ENCODE measurements at regions not wholly inside any gene's neighbourhood (a gene's known extent, or its start where the extent isn't known, plus 50 kb on each side); places are given as distances from the start of the nearest gene placed in this dataset.

DNA sequence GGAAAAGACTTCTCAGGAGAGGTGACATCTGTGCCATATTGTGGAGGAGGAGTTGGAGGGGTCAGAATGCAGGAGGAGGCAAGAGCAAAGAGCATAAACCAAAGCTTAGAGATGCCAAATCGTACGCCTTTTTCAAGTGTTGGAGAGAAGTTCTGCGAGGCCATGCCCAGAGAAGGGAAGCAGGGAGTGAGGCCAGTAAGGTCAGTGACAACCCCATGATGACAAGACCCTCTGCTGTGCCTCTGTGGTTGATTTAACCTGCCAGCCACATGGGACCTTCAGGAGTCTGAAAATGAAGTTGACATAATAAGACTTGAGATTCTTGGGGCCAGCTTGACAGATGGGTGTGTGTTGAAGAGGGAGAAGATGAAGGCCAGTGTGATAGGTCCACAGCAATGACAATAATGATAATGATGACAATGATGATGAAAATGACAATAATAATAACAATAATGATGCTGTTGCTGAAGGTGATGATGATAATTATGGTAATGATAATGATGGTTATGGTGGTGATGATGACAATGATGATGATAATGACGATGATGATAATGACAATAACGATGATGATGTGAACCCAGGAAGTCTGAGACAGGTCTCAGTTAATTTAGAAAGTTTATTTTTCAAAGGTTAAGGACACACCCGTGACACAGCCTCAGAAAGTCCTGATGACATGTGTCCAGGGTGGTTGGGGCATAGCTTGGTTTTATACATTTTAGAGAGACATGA is 152.6 kb upstream of the B3GAT1 start:
- DNase-seq (ENCODE audit: low spot score): no peak
- no peak for FAIRE-seq

DNA sequence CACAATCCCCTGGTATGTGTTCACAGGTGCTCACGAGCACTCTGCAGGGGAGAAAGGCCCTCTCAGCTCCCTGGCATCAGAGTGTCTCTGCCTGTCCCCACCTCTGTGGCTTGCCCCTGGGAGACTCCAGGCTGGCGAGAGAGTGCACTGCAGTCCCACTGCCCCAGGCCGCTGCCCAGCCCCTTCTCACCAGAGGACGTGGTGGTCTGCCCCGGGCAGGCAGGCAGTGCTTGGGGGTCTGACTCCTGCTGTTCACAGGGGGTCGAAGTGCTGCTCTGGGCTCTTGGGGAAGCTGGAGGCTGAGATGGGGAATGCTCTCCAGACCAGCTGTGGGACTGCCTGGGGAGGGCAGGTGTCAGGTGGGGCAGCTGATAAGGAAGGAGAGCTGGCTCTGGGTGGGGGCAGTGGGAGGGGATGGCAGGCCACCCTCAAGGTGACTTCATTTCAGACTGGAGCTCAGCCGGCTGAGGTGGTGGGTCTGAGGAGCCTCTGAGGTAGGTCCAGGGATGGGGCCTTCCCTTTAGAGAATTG is 151.0 kb upstream of the B3GAT1 start:
- DNase-seq (ENCODE audit: low spot score): no peak
- no peak for FAIRE-seq

DNA sequence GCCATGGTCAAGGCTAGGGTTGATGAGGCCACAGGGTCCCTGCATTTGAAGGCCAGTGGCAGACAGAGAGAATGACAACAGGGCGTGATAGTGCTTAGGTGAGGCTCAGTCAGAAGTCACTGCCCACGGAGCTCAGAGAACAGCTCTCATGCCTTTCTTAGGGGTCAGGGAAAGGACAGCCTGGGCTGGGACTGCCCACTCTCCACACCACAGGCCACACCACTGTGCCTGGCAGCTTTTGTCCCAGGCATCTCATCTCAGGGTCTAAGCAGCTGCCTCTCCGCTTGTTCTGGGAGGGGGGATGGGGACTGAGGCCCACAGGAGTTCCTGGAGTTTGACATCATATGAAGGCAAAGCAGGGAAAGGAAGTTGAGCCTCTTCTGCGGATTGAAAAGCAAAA is 150.2 kb upstream of the B3GAT1 start:
- FAIRE-seq (no peak), DNase-seq (ENCODE audit: low spot score) (no peak)

DNA sequence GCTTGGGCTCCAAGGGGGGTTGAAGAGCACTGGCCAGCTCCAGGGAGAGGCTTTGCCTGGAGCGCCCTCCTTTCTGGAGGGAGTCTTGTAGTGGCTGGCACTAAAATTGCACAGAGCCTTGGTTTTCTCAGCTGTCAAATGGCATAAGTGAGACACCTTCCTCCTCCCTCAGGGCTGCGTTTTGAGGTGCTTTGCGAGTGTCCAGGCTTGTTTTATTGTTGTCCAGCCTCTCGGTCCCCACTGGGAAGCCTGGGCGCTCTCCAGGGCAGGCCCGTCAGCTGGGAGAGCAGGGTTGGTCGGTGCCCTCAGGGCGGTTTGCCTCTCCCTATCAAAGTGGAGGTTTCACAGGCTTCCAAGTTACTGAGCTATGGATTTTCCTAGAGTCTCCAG is 149.3 kb upstream of the B3GAT1 start:
- no peak for FAIRE-seq
- DNase-seq (ENCODE audit: low spot score): no peak

DNA sequence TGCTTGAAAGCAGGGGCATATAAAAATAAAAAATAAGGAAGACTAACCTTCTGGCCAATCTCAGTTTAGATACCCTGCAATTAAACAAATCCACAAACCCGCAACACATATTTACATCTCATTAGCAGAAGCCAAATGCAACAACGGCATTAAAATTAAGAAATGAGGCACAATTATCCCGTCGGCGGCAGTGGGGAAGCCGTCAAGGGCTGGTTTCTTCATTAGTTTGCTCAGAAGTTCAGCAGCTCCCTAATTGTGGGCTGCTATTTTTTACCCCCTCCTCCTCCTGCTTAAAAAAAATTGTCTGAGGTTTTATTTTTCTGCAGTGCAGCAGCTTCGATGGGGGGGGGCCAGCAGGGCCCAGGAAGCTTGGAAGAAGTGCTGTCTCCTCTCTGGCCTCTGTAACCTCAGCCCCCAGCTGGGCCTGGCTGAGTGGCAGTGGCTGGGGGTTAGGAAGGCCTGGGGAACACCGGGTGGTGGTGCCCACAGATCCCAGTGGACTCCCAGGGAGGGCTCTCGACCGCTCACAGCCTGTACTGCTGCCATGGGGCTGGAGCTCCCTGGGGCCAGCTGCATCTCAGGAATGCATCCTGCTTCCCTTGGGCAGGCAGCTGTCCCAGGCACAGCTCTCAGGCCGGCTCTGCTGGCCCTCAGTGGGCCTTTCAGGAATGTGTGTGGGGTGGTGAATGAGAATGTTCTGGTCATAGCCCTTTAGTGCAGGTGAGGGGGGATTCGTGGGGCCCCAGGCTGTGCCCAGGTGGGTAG is 148.7 kb upstream of the B3GAT1 start:
- no peak for FAIRE-seq

DNA sequence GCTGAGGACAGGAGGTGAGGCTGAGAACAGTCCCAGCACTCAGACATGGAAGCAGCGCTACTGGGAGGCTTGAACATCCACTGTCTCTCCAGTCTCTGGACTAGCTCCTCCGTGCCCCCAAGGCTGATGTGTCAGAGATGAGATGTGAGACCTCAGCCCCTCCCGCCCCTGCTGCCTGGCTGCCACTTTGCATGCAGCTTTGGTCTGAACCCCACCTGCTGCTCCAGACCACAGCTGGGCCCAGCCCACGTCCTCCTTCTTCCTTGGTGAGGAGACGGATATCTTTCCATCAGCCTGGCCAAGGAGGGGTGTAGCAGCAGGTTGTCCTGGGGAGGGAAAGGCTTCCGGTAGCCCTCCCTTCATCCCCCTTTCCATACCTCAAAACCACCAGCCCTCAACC is 148.0 kb upstream of the B3GAT1 start:
- DNase-seq (ENCODE audit: low spot score) (no peak), FAIRE-seq (no peak)

More for the DNA sequence above, 148.7 kb upstream of the B3GAT1 start:
- DNase-seq (ENCODE audit: low spot score): no peak

DNA sequence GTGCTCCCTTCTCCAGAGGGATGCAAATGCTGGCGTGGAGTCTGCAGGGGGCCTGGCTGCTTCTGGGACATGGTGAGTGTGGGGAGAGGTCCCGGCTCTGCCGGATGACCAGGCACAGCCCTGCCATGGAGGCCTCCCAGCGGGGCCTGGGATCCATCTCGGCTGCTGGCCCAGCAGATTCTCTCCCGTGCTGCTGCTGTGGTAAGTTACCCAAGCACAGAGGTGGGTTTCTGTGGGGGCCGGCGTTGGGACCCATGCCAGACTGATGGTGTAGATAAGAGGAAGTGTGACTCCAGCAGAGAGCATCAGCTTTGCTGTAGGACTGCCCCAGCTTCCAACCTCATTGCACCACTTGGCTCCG is 147.5 kb upstream of the B3GAT1 start:
- no peak for FAIRE-seq
- no peak for DNase-seq (ENCODE audit: low spot score)

DNA sequence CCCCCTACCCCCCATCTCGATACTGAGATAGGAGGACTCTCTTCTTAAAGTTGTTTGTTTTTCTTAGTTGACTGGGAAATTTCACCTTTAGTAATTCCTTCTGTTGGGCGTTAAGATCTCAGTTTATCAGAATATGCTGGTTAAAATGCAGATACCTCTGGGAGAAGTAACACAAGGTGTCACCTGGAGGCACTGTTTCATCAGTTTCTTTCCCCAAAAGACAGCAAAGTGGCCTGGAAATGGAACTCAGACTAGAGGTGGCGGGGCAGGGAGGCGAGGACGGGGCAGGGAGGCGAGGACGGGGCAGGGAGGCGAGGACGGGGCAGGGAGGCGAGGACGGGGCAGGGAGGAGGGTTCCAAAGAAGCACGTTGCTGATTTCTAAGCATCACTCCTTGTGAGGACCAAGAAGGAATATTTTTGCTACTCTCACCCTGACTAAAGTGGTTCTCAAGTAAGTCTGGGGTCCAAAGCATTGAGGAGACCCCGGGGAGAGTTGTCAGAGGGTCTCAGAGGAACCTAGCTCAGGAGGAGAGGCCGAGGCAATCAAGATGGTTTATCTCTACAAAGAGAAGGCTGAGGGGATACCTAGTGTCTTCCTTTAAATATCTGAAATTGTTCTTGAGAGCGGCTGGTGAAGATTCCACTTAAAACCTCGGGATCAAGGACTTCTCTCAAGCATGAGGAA is 147.0 kb upstream of the B3GAT1 start:
- FAIRE-seq (no peak), DNase-seq (ENCODE audit: low spot score) (no peak)

DNA sequence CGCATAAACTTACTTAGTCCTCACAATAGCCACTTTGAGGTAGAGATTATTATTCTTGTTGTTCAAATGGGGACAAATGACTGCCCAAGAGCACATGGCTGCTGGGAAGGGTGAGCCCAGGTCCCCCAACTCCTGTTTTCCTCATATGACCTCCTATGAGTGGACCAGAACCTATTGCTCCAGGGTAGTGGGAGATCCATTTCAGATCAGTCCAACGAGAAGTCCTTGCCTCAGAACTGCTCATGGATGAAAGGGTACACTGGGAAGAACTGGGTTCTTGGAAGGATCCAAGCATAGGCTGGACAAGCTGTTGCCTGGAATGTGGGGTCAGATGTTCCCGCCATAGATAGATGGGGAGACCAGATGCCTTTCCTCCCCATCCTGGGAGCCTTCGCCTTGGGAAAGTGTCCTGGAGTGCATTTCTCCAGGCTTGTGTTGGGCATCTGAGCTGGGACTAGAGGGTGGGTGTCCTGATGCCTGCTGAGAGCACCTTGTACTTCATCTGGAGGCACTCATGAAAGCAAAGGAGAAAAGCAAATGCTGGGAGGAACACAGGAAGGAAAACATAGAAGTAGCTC is 146.3 kb upstream of the B3GAT1 start:
- no peak for FAIRE-seq
- no peak for DNase-seq (ENCODE audit: low spot score)

DNA sequence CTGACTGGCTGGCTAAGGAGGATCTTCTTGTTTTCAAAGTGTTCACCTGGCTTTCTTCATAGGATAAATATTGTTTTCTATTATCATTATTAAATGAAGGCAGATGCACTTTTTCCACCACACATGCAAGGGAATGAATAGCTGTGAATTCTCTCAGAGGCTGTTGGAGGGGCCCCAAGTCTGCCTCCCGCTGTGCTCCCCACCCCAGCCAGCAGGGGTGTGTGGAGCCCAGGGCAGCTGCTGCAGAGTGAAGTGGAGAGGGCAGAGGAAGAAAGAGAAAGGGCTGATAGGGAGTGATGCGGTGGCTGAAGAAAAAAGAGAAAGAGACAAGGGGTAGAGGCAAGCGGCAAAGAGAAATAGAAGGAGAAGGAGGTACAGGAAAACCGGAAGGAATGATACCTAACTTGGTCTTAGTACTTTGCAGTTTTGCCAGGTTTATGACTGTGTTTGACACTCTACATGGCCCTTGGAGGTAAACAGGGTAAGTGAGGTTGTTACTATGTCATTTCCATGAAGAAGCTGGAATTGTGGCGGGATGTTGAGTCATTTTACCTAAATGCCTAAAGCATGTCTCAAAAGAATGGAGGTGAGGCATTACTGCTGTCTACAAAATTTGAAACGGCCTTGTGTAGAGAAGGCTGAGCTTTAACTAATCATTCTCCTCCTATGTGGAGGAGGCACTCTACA is 145.7 kb upstream of the B3GAT1 start:
- DNase-seq (ENCODE audit: low spot score): no peak
- FAIRE-seq: no peak

DNA sequence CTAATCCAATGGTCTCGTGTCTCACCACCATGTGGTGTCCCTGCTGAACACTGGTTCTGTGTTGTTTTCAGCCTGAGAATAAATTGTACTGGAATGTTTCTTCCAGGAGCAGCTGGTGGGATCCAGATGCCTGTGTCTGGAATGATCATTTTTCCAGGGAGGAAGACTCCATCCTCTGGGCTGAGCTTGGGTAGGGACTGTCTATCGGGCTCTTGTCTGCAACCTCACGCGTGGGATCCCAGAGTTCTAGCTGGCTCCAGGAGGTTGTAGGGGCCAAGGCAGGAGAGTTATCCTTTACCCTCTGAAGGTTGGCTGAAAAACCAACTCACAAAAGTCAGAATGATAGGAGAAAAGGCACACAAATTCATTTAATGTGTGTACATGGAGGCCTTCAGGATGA is 144.1 kb upstream of the B3GAT1 start:
- FAIRE-seq: no peak
- DNase-seq (ENCODE audit: low spot score): no peak

DNA sequence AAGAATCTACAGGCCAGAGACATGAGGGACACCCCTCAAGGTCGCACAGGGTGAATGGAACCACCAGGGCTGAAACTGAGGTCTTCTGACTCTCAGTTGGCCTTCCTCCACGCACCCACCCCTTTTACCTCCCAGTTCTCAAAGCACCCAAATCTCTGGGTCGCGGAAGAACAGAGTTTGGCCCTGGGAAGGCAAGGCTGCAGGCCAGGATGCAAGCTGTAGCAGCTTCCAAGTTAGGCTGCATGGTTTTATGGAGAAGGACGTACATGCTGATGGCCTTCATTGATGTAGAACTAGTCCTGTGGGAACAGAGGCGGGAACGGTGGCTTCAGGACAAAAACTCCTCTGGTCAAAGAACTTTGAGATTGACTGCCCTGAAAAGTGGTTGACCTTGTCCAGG is 143.5 kb upstream of the B3GAT1 start:
- DNase-seq (ENCODE audit: low spot score) (no peak), FAIRE-seq (no peak)

DNA sequence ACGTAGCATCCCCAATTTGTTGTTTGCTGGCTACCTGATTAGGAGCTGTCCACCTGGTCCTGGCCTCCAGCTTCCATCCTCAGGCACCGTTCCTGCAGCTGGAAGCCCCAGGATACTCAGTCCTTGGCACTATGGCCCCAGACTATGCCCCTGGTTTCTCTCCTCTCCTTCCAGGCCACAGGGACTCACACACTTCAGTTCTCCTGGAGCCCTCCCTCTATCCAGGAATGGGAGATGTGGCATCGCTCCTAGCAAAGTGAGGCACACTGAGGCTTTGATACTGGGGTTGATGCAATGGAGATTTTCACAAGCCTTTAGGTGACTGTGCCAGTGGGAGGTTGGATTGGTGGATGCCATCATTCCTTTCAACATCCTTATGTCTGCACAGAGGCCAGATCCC is 142.8 kb upstream of the B3GAT1 start:
- no peak for FAIRE-seq
- DNase-seq (ENCODE audit: low spot score): no peak

DNA sequence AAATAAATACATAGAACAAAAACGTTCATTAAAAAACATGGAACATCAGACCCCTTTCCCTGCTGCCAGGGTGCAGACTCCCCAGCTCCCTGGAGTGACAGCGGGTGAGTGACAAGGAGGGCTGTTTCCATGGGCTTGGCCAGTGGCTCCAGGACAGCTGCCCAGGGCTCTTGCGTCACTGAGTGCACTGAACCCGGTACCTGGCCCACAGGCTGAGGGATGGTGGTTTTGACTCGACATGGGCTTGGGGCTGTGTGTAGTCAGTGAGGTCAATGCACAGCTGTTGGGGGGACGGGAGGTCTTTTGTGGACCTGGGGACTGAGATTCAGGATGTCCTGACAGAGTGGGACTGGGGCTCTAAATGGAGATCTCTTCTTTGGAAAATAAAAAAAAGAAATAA is 142.1 kb upstream of the B3GAT1 start:
- FAIRE-seq: no peak
- no peak for DNase-seq (ENCODE audit: low spot score)

DNA sequence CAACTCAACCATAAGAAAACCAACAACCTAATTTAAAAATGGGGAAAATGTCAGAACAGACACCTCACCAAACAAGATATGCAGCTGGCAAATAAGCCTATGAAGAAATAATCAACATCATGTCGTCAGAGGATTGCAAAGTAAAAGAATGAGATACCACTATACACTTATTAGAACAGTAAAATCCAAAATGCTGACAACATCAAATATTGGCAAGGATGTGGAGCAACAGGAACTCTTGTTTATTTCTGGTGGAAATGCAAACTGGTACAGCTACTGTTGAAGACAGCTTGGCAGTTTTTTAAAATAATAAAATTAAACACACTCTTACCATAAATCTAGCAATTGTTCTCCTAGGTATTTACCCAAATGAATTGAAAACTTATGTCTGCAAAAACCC is 140.7 kb upstream of the B3GAT1 start:
- no peak for FAIRE-seq

DNA sequence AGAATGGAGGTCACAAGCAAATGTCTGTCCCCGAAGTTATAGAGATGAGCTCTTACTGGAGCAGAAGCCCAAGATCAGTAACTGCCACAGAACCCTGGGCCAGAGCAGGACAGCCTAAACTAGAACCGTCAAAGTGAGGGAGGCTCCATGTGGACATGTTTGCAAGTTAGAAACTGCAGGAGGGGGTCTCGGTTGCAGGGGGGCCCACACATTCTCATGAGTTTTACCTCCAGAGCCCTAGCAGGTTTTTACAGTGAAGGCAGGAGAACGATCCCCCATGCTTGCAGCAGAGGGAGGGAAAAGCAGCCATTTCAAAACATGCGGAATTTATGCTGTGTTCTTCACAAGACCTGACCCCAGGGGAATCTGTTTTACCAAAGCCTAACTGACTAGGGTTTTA is 133.5 kb upstream of the B3GAT1 start:
- FAIRE-seq (no peak), DNase-seq (ENCODE audit: low spot score) (no peak)

More for the DNA sequence above, 140.7 kb upstream of the B3GAT1 start:
- DNase-seq (ENCODE audit: low spot score): no peak

DNA sequence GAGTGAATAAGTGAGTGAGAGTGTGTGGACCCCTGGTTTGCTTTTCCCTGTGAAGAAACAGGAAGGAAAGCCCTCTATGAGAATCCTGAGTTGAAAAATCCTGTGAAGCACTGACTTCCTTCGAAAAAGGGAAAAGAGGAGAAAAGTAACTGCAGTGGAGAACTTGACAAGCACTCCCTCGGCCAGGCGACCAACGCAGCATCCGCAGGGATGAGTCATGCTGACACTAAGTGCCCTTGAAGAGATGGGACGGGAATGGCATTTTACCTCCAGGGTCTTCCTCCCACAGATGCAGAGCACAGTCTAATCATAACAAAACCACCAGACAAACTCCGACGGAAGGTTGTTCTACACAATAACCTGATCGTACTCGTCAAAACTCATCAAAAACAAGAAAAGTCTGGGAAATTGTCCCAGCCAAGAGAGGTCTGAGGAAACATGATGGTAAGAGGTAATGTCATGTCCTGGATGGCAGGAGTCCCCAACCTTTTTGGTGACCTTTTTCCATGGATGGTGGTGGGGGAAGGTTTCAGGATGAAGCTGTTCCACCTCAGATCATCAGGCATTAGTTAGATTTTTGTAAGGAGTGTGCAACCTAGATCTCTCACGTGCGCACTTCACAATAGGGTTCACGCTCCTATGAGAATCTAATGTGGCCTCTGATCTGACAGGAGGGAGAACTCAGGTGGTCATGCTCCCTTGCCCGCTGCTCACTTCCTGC is 132.2 kb upstream of the B3GAT1 start:
- FAIRE-seq: no peak
- DNase-seq (ENCODE audit: low spot score): no peak

DNA sequence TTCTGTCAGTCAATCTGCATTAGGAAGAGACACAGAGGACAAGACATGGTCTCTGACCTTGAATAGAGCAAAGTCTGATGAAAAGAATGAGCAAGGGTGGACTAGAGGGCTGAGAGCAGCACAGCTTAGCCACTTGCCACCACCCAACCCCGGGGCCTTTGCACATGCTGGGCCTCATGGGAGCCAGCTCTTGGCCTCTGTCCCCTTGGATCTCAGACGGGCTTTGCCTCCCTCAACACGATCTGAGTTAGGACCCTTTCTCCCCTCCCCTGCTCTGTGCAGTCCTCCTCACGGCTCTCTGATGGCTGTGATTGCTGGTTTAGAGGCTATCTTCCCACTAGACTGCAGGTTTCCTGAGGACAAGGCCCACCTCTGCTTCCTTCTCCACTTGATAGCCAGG is 131.6 kb upstream of the B3GAT1 start:
- no peak for FAIRE-seq
- no peak for DNase-seq (ENCODE audit: low spot score)

DNA sequence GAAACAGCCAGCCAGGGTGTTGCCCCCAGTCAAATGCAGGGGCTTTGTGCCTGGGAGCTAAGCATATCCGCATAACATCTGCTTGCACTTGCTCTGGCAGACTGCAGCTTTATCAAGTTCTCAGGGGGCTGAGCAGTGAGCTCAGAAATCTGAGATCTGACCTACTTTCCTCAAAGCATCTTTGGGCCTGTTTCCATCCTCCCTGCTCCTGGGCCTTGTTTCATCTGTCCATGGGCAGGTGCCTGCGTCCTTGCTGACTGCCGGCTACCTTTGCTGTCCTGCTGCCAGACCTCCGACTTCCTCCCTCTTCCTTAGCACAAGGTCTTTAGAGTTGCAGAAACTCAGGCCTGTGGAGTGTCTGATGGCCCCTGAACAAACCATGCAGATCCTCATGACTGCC is 131.2 kb upstream of the B3GAT1 start:
- DNase-seq (ENCODE audit: low spot score) (no peak), FAIRE-seq (no peak)

DNA sequence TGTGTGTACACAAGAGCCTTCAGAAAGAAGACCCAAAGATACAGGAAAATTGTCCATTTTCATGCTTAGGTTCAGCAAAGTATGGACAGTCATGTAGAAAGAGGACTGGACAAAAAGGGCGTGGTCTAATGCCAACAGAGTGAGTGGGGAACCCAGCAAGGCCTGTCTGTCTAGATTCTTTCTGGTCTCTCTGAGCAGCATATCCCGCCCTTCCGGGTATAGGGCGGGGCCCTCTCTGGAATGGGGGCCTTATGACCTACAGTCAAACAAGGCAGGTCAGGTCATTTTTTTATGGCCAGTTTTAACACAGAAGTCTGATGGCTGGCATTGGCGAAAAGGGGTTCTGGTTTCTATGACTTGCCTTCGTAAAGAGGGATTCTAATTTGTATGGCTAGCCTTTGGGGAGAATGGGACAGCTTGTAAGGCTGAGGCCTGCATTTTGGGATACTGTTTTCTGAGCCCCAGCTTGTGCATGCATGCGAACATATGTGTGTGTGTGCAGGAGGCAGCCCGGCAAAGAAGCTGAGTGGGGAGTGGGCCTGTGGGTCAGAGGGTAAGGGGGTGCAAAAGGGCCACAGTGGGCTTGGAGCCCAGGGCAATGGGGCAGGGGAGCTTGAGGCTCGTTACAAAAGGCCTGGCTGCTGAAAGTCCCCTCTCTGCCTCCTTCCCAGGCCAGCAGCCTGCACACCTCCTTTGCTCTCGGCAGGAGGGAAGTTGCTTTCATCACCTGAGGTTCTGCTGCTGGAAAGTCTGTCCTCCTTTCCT is 130.5 kb upstream of the B3GAT1 start:
- DNase-seq (ENCODE audit: low spot score) (no peak), FAIRE-seq (no peak)
